ENCODE measurements at regions not wholly inside any gene's neighbourhood (a gene's known extent, or its start where the extent isn't known, plus 50 kb on each side); places are given as distances from the start of the nearest gene placed in this dataset.
"Not testable (repeated sequence)": the region's sequence is repeated elsewhere in the genome, so short reads cannot be mapped to it uniquely, and the experiment has no call there.

DNA sequence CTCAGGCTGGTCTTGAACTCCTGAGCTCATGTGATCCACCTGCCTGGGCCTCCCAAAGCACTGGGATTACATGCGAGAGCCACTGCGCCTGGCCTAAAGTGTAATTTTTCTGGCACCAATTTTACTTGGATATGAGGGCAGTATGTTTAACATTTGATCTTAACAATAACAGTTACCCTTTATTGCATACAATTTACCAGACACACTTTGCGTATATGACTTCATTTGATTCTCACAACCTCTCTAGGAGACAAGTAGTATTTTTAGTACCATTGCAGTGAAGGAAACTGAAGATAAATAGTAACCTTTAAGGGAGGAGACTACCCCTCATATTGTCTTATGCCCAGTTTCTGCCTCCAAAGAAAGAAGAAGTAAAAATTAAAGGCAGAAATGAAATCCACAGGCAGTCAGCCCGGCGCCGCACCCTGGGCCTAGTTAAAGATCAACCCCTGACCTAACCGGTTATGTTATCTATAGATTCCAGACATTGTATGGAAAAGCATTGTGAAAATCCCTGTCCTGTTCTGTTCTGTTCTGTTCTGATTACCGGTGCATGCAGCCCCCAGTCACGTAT lies 54.0 kb downstream of the CYP26A1 start:
- H3K27ac ChIP-seq (ENCODE audit: low read depth in 2 of 2, low read length in 2 of 2); H3K36me3 ChIP-seq (ENCODE audit: control insufficient read depth in 2 of 3, insufficient read depth in 3 of 3, low read length in 3 of 3); H3K9ac ChIP-seq (ENCODE audit: low read length in 3 of 3); FAIRE-seq; H3K4me1 ChIP-seq (ENCODE audit: control insufficient read depth in 2 of 3, insufficient read depth in 2 of 3, low read depth in 1 of 3, low read length in 3 of 3); H3K27me3 ChIP-seq (ENCODE audit: control insufficient read depth, insufficient read depth, low read length); H3K4me3 ChIP-seq (ENCODE audit: low read length in 3 of 3); intact Hi-C loops (cut with DNase I); DNase-seq: not testable (repeated sequence)
- peaks cover 0 to 14% (median 0%) of the 10 kb centered on the region in 3 donors for H3K9me3 ChIP-seq (ENCODE audit: control insufficient read depth in 2 of 3, insufficient read depth in 1 of 3, low read length in 3 of 3)

DNA sequence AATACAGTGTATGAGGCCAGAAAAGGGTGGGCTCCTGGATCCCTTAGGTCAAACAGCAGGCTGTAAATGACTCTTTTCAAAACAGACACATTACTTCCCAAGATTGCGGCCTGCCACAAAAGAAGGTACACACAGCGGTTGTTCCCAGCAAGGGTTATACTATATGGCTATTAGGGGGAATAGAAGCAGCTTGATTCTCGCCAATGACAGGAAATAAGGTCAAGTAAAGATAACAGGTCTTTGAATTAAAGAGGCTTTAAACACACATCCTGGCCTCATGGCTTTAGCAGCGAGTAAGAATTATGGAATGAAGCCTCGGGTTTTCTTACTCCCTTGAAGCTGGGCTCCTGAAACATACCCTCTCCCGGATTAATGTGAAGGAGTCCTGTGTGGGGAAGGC lies 58.3 kb downstream of the CYP26A1 start:
- intact Hi-C loops (cut with DNase I) = no loop called here
- Histone ChIP-seq H3K4me3 (ENCODE audit: low read length in 3 of 3) (no peak overlapping the region), H3K9me3 (ENCODE audit: control insufficient read depth in 2 of 3, insufficient read depth in 1 of 3, low read length in 3 of 3) (peaks cover 0 to 5% (median 0%) of the 10 kb centered on the region in 3 donors), H3K36me3 (ENCODE audit: control insufficient read depth in 2 of 3, insufficient read depth in 3 of 3, low read length in 3 of 3) (no peaks in the 10 kb centered on the region), H3K27ac (ENCODE audit: low read depth in 2 of 2, low read length in 2 of 2) (no peak overlapping the region), H3K27me3 (ENCODE audit: control insufficient read depth, insufficient read depth, low read length) (no peaks in the 10 kb centered on the region), H3K4me1 (ENCODE audit: control insufficient read depth in 2 of 3, insufficient read depth in 2 of 3, low read depth in 1 of 3, low read length in 3 of 3) (no peaks in the 10 kb centered on the region), H3K9ac (ENCODE audit: low read length in 3 of 3) (no peak overlapping the region)
- TF ChIP-seq, protein P1, sequence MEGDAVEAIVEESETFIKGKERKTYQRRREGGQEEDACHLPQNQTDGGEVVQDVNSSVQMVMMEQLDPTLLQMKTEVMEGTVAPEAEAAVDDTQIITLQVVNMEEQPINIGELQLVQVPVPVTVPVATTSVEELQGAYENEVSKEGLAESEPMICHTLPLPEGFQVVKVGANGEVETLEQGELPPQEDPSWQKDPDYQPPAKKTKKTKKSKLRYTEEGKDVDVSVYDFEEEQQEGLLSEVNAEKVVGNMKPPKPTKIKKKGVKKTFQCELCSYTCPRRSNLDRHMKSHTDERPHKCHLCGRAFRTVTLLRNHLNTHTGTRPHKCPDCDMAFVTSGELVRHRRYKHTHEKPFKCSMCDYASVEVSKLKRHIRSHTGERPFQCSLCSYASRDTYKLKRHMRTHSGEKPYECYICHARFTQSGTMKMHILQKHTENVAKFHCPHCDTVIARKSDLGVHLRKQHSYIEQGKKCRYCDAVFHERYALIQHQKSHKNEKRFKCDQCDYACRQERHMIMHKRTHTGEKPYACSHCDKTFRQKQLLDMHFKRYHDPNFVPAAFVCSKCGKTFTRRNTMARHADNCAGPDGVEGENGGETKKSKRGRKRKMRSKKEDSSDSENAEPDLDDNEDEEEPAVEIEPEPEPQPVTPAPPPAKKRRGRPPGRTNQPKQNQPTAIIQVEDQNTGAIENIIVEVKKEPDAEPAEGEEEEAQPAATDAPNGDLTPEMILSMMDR (IDR thresholded peaks at IDR 0.05; ENCODE audit: borderline replicate concordance, extremely low read depth, insufficient read depth) = no peak
- peak in 3 of 5 donors; percentile 14 to 39 (median 36) for DNase-seq
- no peak for FAIRE-seq

- intact Hi-C loops (cut with DNase I) = no loop called here
- H3K27me3 ChIP-seq (ENCODE audit: control insufficient read depth, insufficient read depth, low read length) = no peaks in the 10 kb centered on the region
- no peaks in the 10 kb centered on the region for H3K4me1 ChIP-seq (ENCODE audit: control insufficient read depth in 2 of 3, insufficient read depth in 2 of 3, low read depth in 1 of 3, low read length in 3 of 3)
- H3K27ac ChIP-seq (ENCODE audit: low read depth in 2 of 2, low read length in 2 of 2) = no peak overlapping the region
- peaks cover 0 to 5% (median 0%) of the 10 kb centered on the region in 3 donors for H3K9me3 ChIP-seq (ENCODE audit: control insufficient read depth in 2 of 3, insufficient read depth in 1 of 3, low read length in 3 of 3)
- TF ChIP-seq, protein P1 (IDR thresholded peaks at IDR 0.05; ENCODE audit: borderline replicate concordance, extremely low read depth, insufficient read depth) = no peak
- H3K36me3 ChIP-seq (ENCODE audit: control insufficient read depth in 2 of 3, insufficient read depth in 3 of 3, low read length in 3 of 3) = no peaks in the 10 kb centered on the region
- FAIRE-seq = no peak
- no peak overlapping the region for H3K9ac ChIP-seq (ENCODE audit: low read length in 3 of 3)
- DNase-seq = no peak
- H3K4me3 ChIP-seq (ENCODE audit: low read length in 3 of 3) = no peak overlapping the region
Measured at GRCh38 chr10:93138113-93138870, 64.6 kb downstream of the CYP26A1 start.

DNA sequence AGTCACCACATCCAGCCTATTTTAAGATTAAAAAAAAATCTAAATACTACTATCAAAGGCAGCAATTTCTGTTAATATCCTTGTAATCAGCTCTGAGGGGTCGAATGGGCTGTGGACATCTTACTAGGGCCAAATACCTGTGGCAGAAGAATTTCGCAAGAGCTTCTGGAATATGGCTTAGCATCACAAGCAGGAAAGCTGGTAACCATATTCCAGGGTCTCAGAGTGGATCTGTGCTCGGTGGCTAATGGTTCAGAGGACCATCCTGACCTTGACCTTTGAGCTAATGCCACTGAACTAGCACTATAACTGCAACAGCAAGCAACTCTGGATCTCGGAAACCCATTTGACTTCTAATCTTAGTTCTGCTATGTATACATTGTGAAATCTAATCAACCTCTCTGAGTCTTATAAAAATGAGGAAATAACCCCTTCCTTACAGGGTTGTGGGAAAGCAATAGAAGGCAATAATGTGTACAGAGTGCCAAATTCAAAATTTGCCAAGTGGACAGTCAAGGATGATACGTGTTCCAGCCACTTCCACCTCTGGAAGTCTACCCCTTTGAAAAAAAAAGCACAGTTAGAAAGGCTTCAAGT lies 65.5 kb downstream of the CYP26A1 start:
- no peaks in the 10 kb centered on the region for H3K4me1 ChIP-seq (ENCODE audit: control insufficient read depth in 2 of 3, insufficient read depth in 2 of 3, low read depth in 1 of 3, low read length in 3 of 3)
- H3K4me3 ChIP-seq (ENCODE audit: low read length in 3 of 3) = no peak overlapping the region
- intact Hi-C loops (cut with DNase I) = no loop called here
- DNase-seq (no peak), FAIRE-seq (no peak)
- TF ChIP-seq, protein P1 (IDR thresholded peaks at IDR 0.05; ENCODE audit: borderline replicate concordance, extremely low read depth, insufficient read depth) = no peak
- peaks cover 0 to 5% (median 0%) of the 10 kb centered on the region in 3 donors for H3K9me3 ChIP-seq (ENCODE audit: control insufficient read depth in 2 of 3, insufficient read depth in 1 of 3, low read length in 3 of 3)
- no peak overlapping the region for H3K27ac ChIP-seq (ENCODE audit: low read depth in 2 of 2, low read length in 2 of 2)
- H3K27me3 ChIP-seq (ENCODE audit: control insufficient read depth, insufficient read depth, low read length) = no peaks in the 10 kb centered on the region
- H3K36me3 ChIP-seq (ENCODE audit: control insufficient read depth in 2 of 3, insufficient read depth in 3 of 3, low read length in 3 of 3) = no peaks in the 10 kb centered on the region
- no peak overlapping the region for H3K9ac ChIP-seq (ENCODE audit: low read length in 3 of 3)

All from kidney (tissue), 13 donors.